Fibroblast of the aortic adventitia (primary cell): ENCODE measurements at regions not wholly inside any gene's neighbourhood (a gene's known extent, or its start where the extent isn't known, plus 50 kb on each side); places are given as distances from the start of the nearest gene placed in this dataset.

Experiments
- DNase-seq: peaks from one replicate; pipeline ENCODE4 v3.0.0-alpha.2; 2010; ENCODE audit warnings: low read depth
- H3K4me3 ChIP-seq: 2 replicates; pipeline ENCODE4 v1.5.1; 2011; ENCODE audit warnings: low read depth, mild to moderate bottlenecking, control low read depth, low read length, moderate library complexity
- CTCF ChIP-seq: IDR thresholded peaks from 2 replicates; pipeline ENCODE4 v1.5.1; 2011; ENCODE audit warnings: mild to moderate bottlenecking, low read length, control low read depth, inconsistent platforms; ENCODE audit not compliant: insufficient read depth

DNA sequence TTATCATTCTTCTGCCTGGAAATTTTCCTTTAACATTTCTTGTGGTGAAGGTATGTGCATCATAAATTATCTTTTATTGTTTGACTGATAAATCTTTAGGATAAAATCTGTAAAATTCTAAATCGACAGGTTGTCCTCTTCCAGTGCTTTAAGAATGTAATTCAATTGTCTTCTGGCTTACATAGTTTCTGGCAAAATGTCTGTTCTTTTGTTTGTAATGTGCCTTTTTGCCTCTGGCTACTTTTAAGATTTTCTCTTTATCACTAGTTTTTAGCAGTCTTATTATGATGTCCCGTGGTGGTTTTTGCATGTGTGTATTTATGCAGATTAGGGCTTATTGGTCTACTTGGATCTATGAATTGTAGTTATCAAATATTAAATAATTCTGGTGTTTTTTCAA lies 203.6 kb upstream of the COPS8 start:
- DNase-seq, result no peak
- no peak for TF ChIP-seq CTCF
- no peak overlapping the region for H3K4me3 ChIP-seq

DNA sequence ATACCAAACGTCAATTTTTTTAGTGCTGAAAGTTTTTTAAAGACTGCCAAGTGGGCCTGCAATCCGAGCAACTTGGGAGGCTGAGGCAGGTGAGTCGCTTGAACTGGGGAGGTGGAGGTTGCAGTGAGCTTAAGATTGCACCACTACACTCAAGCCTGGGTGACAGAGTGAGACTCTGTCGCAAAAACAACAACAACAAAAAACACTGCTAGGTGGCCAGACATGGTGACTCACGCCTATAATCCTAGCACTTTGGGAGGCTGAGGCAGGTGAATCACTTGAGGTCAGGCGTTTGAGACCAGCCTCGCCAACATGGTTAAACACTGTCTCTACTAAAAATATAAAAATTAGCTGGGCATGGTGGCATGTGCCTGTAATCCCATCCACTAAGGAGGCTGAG lies 202.8 kb upstream of the COPS8 start:
- H3K4me3 ChIP-seq, result no peak overlapping the region
- no peak for TF ChIP-seq CTCF
- no peak for DNase-seq

DNA sequence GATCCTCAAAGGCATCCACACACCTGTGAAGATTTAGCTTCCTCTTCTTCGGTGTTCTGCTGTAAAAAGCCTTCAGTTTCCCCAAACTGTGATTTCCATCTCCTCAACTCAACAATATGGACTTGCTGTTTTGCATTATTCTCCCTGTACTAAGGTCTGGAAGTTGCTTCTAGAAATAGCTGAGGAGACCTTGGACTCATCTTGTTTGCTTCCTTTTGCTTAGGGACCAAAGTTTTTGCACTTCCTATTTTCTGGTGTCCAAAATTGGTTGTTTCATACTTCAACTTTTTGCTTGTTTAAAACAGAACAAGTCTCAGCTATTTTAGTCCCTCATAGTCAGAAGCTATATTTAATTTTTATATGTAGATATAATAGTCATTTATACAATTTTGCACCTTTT lies 201.9 kb upstream of the COPS8 start:
- no peak for DNase-seq
- no peak for TF ChIP-seq CTCF
- no peak overlapping the region for H3K4me3 ChIP-seq

DNA sequence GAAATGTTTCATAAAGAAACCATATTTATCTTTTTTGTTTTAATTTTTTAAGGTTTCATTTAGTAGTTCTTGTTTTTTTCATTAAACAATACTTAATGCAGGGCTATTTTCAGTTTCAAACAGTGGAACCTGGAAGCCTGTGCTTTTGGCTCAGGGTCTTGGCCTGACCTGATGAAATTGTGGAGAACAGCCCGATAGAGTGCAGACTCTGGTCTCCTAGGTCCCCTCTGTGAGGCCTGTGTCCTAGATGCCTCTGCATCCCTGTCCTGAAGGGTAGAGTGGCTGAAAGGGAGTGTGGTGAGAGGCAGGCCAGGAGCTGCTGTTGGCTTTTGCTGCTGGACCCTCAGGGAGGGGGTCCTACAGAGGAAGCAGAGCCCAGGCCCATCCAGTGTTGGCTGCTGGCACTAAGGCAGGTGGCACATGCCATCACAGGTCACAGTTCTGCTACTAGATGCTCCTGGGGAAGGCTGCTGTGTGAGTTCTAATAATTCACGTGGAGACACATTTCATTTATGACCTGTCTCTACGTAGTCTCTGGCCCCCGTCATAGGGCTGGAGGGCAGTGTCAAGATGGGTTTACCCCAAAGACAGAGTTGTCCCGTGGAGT lies 201.0 kb upstream of the COPS8 start:
- H3K4me3 ChIP-seq, result no peak overlapping the region
- no peak for DNase-seq
- TF ChIP-seq CTCF, result no peak

DNA sequence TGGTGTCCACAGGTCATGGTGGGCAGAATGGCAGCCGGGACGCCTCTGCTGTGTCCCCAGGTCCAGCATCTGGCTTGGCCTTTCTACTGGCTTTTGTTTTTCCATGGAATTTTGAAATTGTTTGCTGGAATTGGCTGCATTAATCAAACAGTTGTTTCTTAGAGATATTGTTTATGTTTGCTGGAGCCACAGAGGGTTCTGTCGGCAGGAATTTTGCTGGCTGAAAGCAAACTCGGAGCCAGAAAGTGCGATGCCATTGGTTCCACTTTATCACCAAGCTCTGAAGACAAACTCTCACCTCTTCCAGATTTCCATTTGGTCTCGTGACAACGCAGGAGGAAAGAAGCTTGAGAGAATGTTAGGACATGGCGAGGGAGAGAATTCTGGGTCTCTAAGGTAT lies 199.2 kb upstream of the COPS8 start:
- DNase-seq, result no peak
- H3K4me3 ChIP-seq, result no peak overlapping the region
- no peak for TF ChIP-seq CTCF

- no peak for TF ChIP-seq CTCF
- DNase-seq, result peak; percentile 85
These were observed 198.2 kb upstream of the COPS8 start for GRCh38 chr2:236887531-236887930.

More at GRCh38 chr2:236887531-236887930, 198.2 kb upstream of the COPS8 start:
- H3K4me3 ChIP-seq, result no peak overlapping the region
